ENCODE measurements at regions not wholly inside any gene's neighbourhood (a gene's known extent, or its start where the extent isn't known, plus 50 kb on each side); places are given as distances from the start of the nearest gene placed in this dataset.

DNA sequence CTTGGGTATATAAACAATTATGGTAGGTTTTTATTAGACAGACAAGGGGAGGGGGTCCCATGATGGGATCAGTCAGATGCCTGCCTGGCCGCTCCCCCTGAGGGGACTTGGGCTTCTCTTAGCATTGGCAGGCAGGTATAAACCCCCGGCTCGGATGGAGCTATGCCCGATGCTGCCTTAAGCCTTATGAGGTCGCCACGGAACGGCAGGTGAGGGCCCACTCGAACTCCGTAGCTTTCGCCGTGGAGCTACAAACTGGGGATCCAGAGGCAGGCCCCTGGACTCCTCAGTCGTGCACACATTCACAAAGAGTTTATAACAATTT, 148.8 kb downstream of the TRIM27 start:
- TF ChIP-seq, protein P1, sequence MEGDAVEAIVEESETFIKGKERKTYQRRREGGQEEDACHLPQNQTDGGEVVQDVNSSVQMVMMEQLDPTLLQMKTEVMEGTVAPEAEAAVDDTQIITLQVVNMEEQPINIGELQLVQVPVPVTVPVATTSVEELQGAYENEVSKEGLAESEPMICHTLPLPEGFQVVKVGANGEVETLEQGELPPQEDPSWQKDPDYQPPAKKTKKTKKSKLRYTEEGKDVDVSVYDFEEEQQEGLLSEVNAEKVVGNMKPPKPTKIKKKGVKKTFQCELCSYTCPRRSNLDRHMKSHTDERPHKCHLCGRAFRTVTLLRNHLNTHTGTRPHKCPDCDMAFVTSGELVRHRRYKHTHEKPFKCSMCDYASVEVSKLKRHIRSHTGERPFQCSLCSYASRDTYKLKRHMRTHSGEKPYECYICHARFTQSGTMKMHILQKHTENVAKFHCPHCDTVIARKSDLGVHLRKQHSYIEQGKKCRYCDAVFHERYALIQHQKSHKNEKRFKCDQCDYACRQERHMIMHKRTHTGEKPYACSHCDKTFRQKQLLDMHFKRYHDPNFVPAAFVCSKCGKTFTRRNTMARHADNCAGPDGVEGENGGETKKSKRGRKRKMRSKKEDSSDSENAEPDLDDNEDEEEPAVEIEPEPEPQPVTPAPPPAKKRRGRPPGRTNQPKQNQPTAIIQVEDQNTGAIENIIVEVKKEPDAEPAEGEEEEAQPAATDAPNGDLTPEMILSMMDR (IDR thresholded peaks at IDR 0.05; ENCODE audit: low read length), result no peak
- no peak for TF ChIP-seq EZH2phosphoT487 (IDR thresholded peaks at IDR 0.05; ENCODE audit: low read length)
- no peak for TF ChIP-seq EZH2 (optimal IDR thresholded peaks at IDR 0.05; ENCODE audit: low read depth, low read length)
- H3K4me3 ChIP-seq (ENCODE audit: low read length), result no peak overlapping the region
- H3K79me2 ChIP-seq (ENCODE audit: low read length), result no peaks in the 10 kb centered on the region
- H3K27ac ChIP-seq (ENCODE audit: low read length), result no peak overlapping the region
- H3K27me3 ChIP-seq (replicated peaks; ENCODE audit: insufficient read depth, low read length), result peaks cover 50% of the 10 kb centered on the region
- no peaks in the 10 kb centered on the region for H3K9me2 ChIP-seq (replicated peaks; ENCODE audit: insufficient read depth, low read length)
- no peaks in the 10 kb centered on the region for H3K9me3 ChIP-seq (replicated peaks; ENCODE audit: insufficient read depth, low read length)
- H3K36me3 ChIP-seq (replicated peaks; ENCODE audit: insufficient read depth, low read length), result no peaks in the 10 kb centered on the region
- H2AFZ ChIP-seq (ENCODE audit: low read length), result no peak overlapping the region
- no peak overlapping the region for H3K4me2 ChIP-seq (ENCODE audit: low read depth, low read length)
- no peak overlapping the region for H3K9ac ChIP-seq (ENCODE audit: low read length)
- no peaks in the 10 kb centered on the region for H4K20me1 ChIP-seq (ENCODE audit: insufficient read depth, low read length)
- no peaks in the 10 kb centered on the region for H3F3A ChIP-seq (ENCODE audit: insufficient read depth, low read length)
- H3K4me1 ChIP-seq (ENCODE audit: low read length), result no peaks in the 10 kb centered on the region
- DNase-seq, result no peak

DNA sequence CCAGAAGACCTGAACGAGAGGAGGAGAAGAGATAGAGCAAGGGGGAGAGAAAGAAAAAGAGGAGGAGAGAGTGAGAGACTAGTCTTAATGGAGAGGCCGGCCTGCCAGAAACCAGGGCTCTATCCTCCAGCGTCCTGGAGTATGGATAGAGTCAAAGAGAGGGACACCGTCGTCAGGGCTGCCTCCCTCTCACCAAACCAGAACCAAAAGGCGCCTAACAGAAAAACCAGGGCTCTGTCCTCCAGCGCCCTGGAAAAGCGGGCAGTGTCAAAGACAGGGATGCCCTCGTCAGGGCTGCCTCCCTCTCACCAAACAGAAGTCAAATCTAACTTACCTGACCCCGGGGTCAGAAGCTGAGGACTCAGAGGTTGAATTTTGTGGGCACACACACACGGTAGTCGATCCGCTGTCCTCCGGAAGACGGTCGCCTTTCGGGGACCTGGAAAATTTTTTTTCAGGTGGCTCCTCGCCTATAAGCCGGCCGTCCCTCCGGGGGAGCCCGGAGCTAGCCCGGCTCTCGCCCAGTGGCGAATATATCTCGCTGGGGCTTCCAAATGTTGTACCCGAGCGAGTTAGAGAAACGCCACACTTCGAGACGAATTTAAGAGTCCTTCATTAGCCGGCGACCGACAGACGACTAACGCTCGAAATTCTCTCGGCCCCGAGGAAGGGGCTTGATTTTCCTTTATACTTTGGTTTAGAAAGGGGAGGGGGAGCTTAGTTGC, 148.2 kb downstream of the TRIM27 start:
- no peaks in the 10 kb centered on the region for H4K20me1 ChIP-seq (ENCODE audit: insufficient read depth, low read length)
- no peaks in the 10 kb centered on the region for H3K79me2 ChIP-seq (ENCODE audit: low read length)
- H3K27ac ChIP-seq (ENCODE audit: low read length), result no peak overlapping the region
- H3K9ac ChIP-seq (ENCODE audit: low read length), result no peak overlapping the region
- no peak overlapping the region for H3K4me2 ChIP-seq (ENCODE audit: low read depth, low read length)
- no peaks in the 10 kb centered on the region for H3K4me1 ChIP-seq (ENCODE audit: low read length)
- H3K9me3 ChIP-seq (replicated peaks; ENCODE audit: insufficient read depth, low read length), result no peaks in the 10 kb centered on the region
- no peaks in the 10 kb centered on the region for H3K36me3 ChIP-seq (replicated peaks; ENCODE audit: insufficient read depth, low read length)
- H3K4me3 ChIP-seq (ENCODE audit: low read length), result no peak overlapping the region
- no peak for DNase-seq
- TF ChIP-seq EZH2phosphoT487 (IDR thresholded peaks at IDR 0.05; ENCODE audit: low read length) (no peak), EZH2 (optimal IDR thresholded peaks at IDR 0.05; ENCODE audit: low read depth, low read length) (no peak)
- TF ChIP-seq, protein P1 (IDR thresholded peaks at IDR 0.05; ENCODE audit: low read length), result no peak
- no peak overlapping the region for H2AFZ ChIP-seq (ENCODE audit: low read length)
- H3K27me3 ChIP-seq (replicated peaks; ENCODE audit: insufficient read depth, low read length), result peaks cover 55% of the 10 kb centered on the region
- no peaks in the 10 kb centered on the region for H3K9me2 ChIP-seq (replicated peaks; ENCODE audit: insufficient read depth, low read length)
- H3F3A ChIP-seq (ENCODE audit: insufficient read depth, low read length), result no peaks in the 10 kb centered on the region

DNA sequence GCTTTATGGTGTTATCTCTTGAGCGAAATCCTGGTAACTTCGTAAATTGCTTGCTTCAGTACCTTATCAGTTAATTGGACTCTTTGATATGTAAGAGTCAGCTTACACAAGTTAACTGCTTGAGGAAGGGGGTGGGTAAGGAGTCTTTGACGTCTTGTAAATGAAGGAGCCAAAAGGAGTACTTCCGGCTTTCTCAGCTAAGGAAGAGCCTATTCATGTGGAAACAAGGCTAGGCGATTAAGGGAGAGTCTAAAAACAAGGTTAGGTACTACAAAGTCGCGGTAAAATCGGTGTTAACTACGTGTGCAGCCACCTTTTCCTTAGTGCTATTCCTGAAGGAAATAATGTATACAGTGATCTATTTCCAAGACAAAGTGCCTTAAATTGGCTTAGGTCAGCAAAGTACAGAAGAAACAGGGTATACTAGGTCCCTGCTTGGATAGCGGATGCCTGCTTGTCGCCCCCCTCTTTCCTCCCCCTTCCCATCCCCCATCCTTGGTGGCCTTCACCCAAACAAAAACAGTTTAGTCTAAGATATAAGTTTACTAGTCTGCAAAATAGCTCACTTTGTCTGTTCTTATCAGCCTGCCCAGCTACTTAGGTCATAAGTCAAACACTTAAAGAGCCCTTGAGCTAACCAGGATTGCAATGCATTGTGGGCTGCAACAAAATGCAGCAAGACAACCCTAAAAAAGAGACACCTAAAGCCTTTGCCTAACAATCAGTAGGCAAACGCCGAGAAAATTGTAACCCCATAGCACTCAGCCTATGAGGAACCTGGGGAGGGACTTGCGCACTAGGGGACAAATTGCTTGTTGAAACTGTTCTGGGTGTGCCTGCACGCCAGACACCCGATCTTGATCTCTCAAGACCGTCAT, 147.3 kb downstream of the TRIM27 start:
- Histone ChIP-seq H3F3A (ENCODE audit: insufficient read depth, low read length) (no peaks in the 10 kb centered on the region), H3K4me1 (ENCODE audit: low read length) (no peaks in the 10 kb centered on the region), H3K27me3 (replicated peaks; ENCODE audit: insufficient read depth, low read length) (peaks cover 58% of the 10 kb centered on the region), H3K27ac (ENCODE audit: low read length) (no peak overlapping the region), H3K4me3 (ENCODE audit: low read length) (no peak overlapping the region), H3K36me3 (replicated peaks; ENCODE audit: insufficient read depth, low read length) (no peaks in the 10 kb centered on the region), H3K9ac (ENCODE audit: low read length) (no peak overlapping the region), H4K20me1 (ENCODE audit: insufficient read depth, low read length) (no peaks in the 10 kb centered on the region), H3K9me3 (replicated peaks; ENCODE audit: insufficient read depth, low read length) (no peaks in the 10 kb centered on the region), H3K79me2 (ENCODE audit: low read length) (no peaks in the 10 kb centered on the region), H3K9me2 (replicated peaks; ENCODE audit: insufficient read depth, low read length) (no peaks in the 10 kb centered on the region), H3K4me2 (ENCODE audit: low read depth, low read length) (no peak overlapping the region), H2AFZ (ENCODE audit: low read length) (no peak overlapping the region)
- no peak for TF ChIP-seq EZH2phosphoT487 (IDR thresholded peaks at IDR 0.05; ENCODE audit: low read length)
- TF ChIP-seq EZH2 (optimal IDR thresholded peaks at IDR 0.05; ENCODE audit: low read depth, low read length), result no peak
- TF ChIP-seq, protein P1 (IDR thresholded peaks at IDR 0.05; ENCODE audit: low read length), result no peak
- DNase-seq, result no peak
